Breast epithelium (tissue), 4 donors: ENCODE measurements at regions not wholly inside any gene's neighbourhood (a gene's known extent, or its start where the extent isn't known, plus 50 kb on each side); places are given as distances from the start of the nearest gene placed in this dataset.

Source experiments
- DNase-seq, 2 donors: peaks; one replicate each; pipeline ENCODE4 v3.0.0-alpha.2; 2019; ENCODE audit warnings: low spot score in 2 of 2
- H3K27ac ChIP-seq, 2 donors: fragments of 200-600 bp; sonication (generic) in 1 of 2; one replicate each; pipeline ENCODE4 v1.5.1; 2016 to 2019; ENCODE audit warnings: mild to moderate bottlenecking in 1 of 2
- H3K27me3 ChIP-seq, 2 donors: fragments of 200-600 bp; sonication (generic) in 1 of 2; one replicate each; pipeline versions ENCODE4 v1.5.1 to v1.6.0; 2017 to 2019; ENCODE audit warnings: control low read depth in 1 of 2, mild to moderate bottlenecking in 1 of 2
- H3K36me3 ChIP-seq: fragments of 200-600 bp; one replicate; pipeline ENCODE4 v1.5.1; 2019
- H3K4me1 ChIP-seq, 2 donors: fragments of 200-600 bp; sonication (generic); one replicate each; pipeline ENCODE4 v1.5.1; 2016 to 2019; ENCODE audit warnings: control low read depth in 1 of 2
- H3K4me3 ChIP-seq, 3 donors: fragments of 200-600 bp; sonication (generic); 1 replicate in 2 of 3; 2 replicates in 1 of 3; pipeline ENCODE4 v1.5.1; 2016 to 2019; ENCODE audit warnings: mild to moderate bottlenecking in 3 of 3, moderate library complexity in 2 of 3
- H3K9me3 ChIP-seq, 2 donors: fragments of 200-600 bp; sonication (generic) in 1 of 2; one replicate each; pipeline ENCODE4 v1.5.1; 2016 to 2019; ENCODE audit warnings: control low read depth in 1 of 2
- CTCF ChIP-seq, 3 donors: fragments of 450-650 bp; IDR thresholded peaks; one replicate each; pipeline ENCODE4 v1.5.1; 2016 to 2017; ENCODE audit warnings: antibody characterized with exemption in 3 of 3, mild to moderate bottlenecking in 3 of 3, moderate library complexity in 3 of 3
- POLR2A ChIP-seq: fragments of 450-650 bp; IDR thresholded peaks from one replicate; pipeline ENCODE4 v1.6.1; 2016; ENCODE audit warnings: antibody characterized with exemption, mild to moderate bottlenecking, moderate library complexity
- POLR2AphosphoS5 ChIP-seq, 3 donors: sonication (generic); formaldehyde crosslinking; IDR thresholded peaks; one replicate each; pipeline ENCODE4 v1.6.1; 2017; ENCODE audit warnings: antibody characterized with exemption in 3 of 3
- intact Hi-C: fragments of 100-400 bp; cut with DNase I; formaldehyde crosslinking; loops from one replicate; pipeline ENCODE4 v1.15.1; 2023; ENCODE audit warnings: low total_unique reads

- no peak for DNase-seq
- no peaks in the 10 kb centered on the region for H3K27me3 ChIP-seq
- no peaks in the 10 kb centered on the region for H3K4me1 ChIP-seq
- no peaks in the 10 kb centered on the region for H3K9me3 ChIP-seq
- H3K4me3 ChIP-seq: no peak overlapping the region
- no peak for TF ChIP-seq POLR2AphosphoS5 (IDR thresholded peaks at IDR 0.05)
- no peak for TF ChIP-seq POLR2A
- TF ChIP-seq CTCF (IDR thresholded peaks at IDR 0.05): no peak
- intact Hi-C loops: no loop called here
- H3K36me3 ChIP-seq: no peaks in the 10 kb centered on the region
- H3K27ac ChIP-seq: no peak overlapping the region
Observed at GRCh38 chr3:104428337-104428925, 938.3 kb upstream of the ALCAM start.

- TF ChIP-seq POLR2A (no peak), CTCF (IDR thresholded peaks at IDR 0.05) (no peak), POLR2AphosphoS5 (IDR thresholded peaks at IDR 0.05) (no peak)
- H3K27me3 ChIP-seq: no peaks in the 10 kb centered on the region
- intact Hi-C loops: no loop called here
- no peaks in the 10 kb centered on the region for H3K36me3 ChIP-seq
- H3K9me3 ChIP-seq: no peaks in the 10 kb centered on the region
- no peak overlapping the region for H3K27ac ChIP-seq
- no peak overlapping the region for H3K4me3 ChIP-seq
- no peak for DNase-seq
- no peaks in the 10 kb centered on the region for H3K4me1 ChIP-seq
Observed at GRCh38 chr3:104429727-104430126, 937.0 kb upstream of the ALCAM start.

GRCh38 chr3:104436506-104436905 lies 930.2 kb upstream of the ALCAM start:
- H3K36me3 ChIP-seq: no peaks in the 10 kb centered on the region
- TF ChIP-seq CTCF (IDR thresholded peaks at IDR 0.05) (no peak), POLR2A (no peak), POLR2AphosphoS5 (IDR thresholded peaks at IDR 0.05) (no peak)
- no peaks in the 10 kb centered on the region for H3K4me1 ChIP-seq
- no peaks in the 10 kb centered on the region for H3K27me3 ChIP-seq
- no peak for DNase-seq
- H3K4me3 ChIP-seq: no peak overlapping the region
- H3K9me3 ChIP-seq: no peaks in the 10 kb centered on the region
- no peak overlapping the region for H3K27ac ChIP-seq
- intact Hi-C loops: no loop called here

GRCh38 chr3:104437131-104437750 lies 929.5 kb upstream of the ALCAM start:
- TF ChIP-seq POLR2AphosphoS5 (IDR thresholded peaks at IDR 0.05): no peak
- TF ChIP-seq POLR2A: no peak
- TF ChIP-seq CTCF (IDR thresholded peaks at IDR 0.05): no peak
- no peak for DNase-seq
- H3K4me3 ChIP-seq: no peak overlapping the region
- no peaks in the 10 kb centered on the region for H3K27me3 ChIP-seq
- no peaks in the 10 kb centered on the region for H3K36me3 ChIP-seq
- H3K27ac ChIP-seq: no peak overlapping the region
- H3K9me3 ChIP-seq: no peaks in the 10 kb centered on the region
- no peaks in the 10 kb centered on the region for H3K4me1 ChIP-seq
- intact Hi-C loops: no loop called here

- Histone ChIP-seq H3K27me3 (no peaks in the 10 kb centered on the region), H3K36me3 (no peaks in the 10 kb centered on the region), H3K4me3 (no peak overlapping the region), H3K9me3 (no peaks in the 10 kb centered on the region), H3K4me1 (no peaks in the 10 kb centered on the region), H3K27ac (no peak overlapping the region)
- TF ChIP-seq POLR2A (no peak), CTCF (IDR thresholded peaks at IDR 0.05) (no peak), POLR2AphosphoS5 (IDR thresholded peaks at IDR 0.05) (no peak)
- no peak for DNase-seq
- intact Hi-C loops: no loop called here
Observed at GRCh38 chr3:104437891-104438290, 928.8 kb upstream of the ALCAM start.
